CD14-positive monocyte (primary cell): ENCODE measurements at regions not wholly inside any gene's neighbourhood (a gene's known extent, or its start where the extent isn't known, plus 50 kb on each side); places are given as distances from the start of the nearest gene placed in this dataset.

Source experiments
- DNase-seq, 3 donors: peaks; one replicate each; pipeline ENCODE4 v3.0.0-alpha.2; 2011 to 2022
- H2AFZ ChIP-seq: 2 replicates; pipeline ENCODE4 v1.6.0; 2012; ENCODE audit warnings: mild to moderate bottlenecking, low read depth, low read length, inconsistent platforms; ENCODE audit not compliant: insufficient read depth, poor library complexity, severe bottlenecking
- H3K27ac ChIP-seq, 2 donors: 1 replicate in 1 of 2; 2 replicates in 1 of 2; pipeline ENCODE4 v1.5.1; 2012 to 2013; ENCODE audit warnings: low read length in 2 of 2, control low read depth in 1 of 2, inconsistent platforms in 1 of 2, low read depth in 1 of 2, mild to moderate bottlenecking in 1 of 2
- H3K27me3 ChIP-seq, 2 donors: one replicate each; pipeline versions ENCODE4 v1.6.0 to v1.6.1; 2011 to 2013; ENCODE audit warnings: low read length in 2 of 2; ENCODE audit not compliant: control insufficient read depth in 2 of 2, insufficient read depth in 2 of 2
- H3K36me3 ChIP-seq, 2 donors: replicated peaks in 1 of 2; 1 replicate in 1 of 2; 2 replicates in 1 of 2; pipeline versions ENCODE4 v1.5.1 to v1.6.1; 2012 to 2013; ENCODE audit warnings: low read length in 2 of 2, control low read depth in 1 of 2, inconsistent platforms in 1 of 2, mild to moderate bottlenecking in 1 of 2; ENCODE audit not compliant: insufficient read depth in 2 of 2, control insufficient read depth in 1 of 2
- H3K4me1 ChIP-seq, 2 donors: 1 replicate in 1 of 2; 2 replicates in 1 of 2; pipeline versions ENCODE4 v1.5.1 to v1.6.1; 2012 to 2013; ENCODE audit warnings: low read length in 2 of 2, control low read depth in 1 of 2, inconsistent platforms in 1 of 2, mild to moderate bottlenecking in 1 of 2, moderate library complexity in 1 of 2; ENCODE audit not compliant: insufficient read depth in 2 of 2, control insufficient read depth in 1 of 2
- H3K4me2 ChIP-seq: replicated peaks from 2 replicates; pipeline ENCODE3; 2012; ENCODE audit warnings: low read length, moderate library complexity, mild to moderate bottlenecking; ENCODE audit not compliant: poor library complexity, severe bottlenecking; ENCODE audit errors: extremely low read depth
- H3K4me3 ChIP-seq, 3 experiments: fragments of 200-600 bp in 1 of 3; sonication (generic) in 1 of 3; replicated peaks in 1 of 3; 1 replicate in 2 of 3; 2 replicates in 1 of 3; pipeline ENCODE4 v1.5.1; 2011 to 2013; ENCODE audit warnings: low read length in 3 of 3, mild to moderate bottlenecking in 3 of 3, control low read depth in 2 of 3, low read depth in 2 of 3, inconsistent platforms in 1 of 3, moderate library complexity in 1 of 3
- H3K79me2 ChIP-seq: 2 replicates; pipeline ENCODE4 v1.6.0; 2012; ENCODE audit warnings: mild to moderate bottlenecking, control low read depth, inconsistent platforms, low read length, moderate library complexity; ENCODE audit not compliant: insufficient read depth
- H3K9ac ChIP-seq: 2 replicates; pipeline ENCODE4 v1.6.0; 2017; ENCODE audit warnings: low read length, mild to moderate bottlenecking; ENCODE audit not compliant: insufficient read depth, poor library complexity, severe bottlenecking
- H3K9me3 ChIP-seq, 2 donors: replicated peaks in 1 of 2; 1 replicate in 1 of 2; 2 replicates in 1 of 2; pipeline versions ENCODE4 v1.5.1 to v1.6.1; 2012 to 2013; ENCODE audit warnings: low read length in 2 of 2, control low read depth in 1 of 2; ENCODE audit not compliant: control insufficient read depth in 1 of 2, insufficient read depth in 1 of 2
- H4K20me1 ChIP-seq: 2 replicates; pipeline ENCODE4 v1.6.0; 2012; ENCODE audit warnings: mild to moderate bottlenecking, low read length, control low read depth, moderate library complexity; ENCODE audit not compliant: insufficient read depth
- H3K27ac Mint-ChIP-seq, 7 donors: one replicate each; pipeline ENCODE4 v1.8.0; 2020; ENCODE audit warnings: mild to moderate bottlenecking in 7 of 7, mixed read lengths in 7 of 7, moderate library complexity in 6 of 7, inconsistent platforms in 2 of 7
- H3K27me3 Mint-ChIP-seq, 3 donors: one replicate each; pipeline ENCODE4 v1.8.0; 2021 to 2022; ENCODE audit warnings: low read depth in 3 of 3, mild to moderate bottlenecking in 3 of 3, mixed read lengths in 3 of 3, moderate library complexity in 3 of 3, inconsistent platforms in 1 of 3
- H3K36me3 Mint-ChIP-seq, 2 donors: one replicate each; pipeline ENCODE4 v1.8.0; 2020; ENCODE audit warnings: mixed read lengths in 2 of 2, inconsistent platforms in 1 of 2, mild to moderate bottlenecking in 1 of 2
- H3K4me1 Mint-ChIP-seq: one replicate; pipeline ENCODE4 v1.8.0; 2020; ENCODE audit warnings: mild to moderate bottlenecking, mixed read lengths
- H3K4me3 Mint-ChIP-seq, 2 donors: one replicate each; pipeline ENCODE4 v1.8.0; 2020; ENCODE audit warnings: mild to moderate bottlenecking in 2 of 2, mixed read lengths in 2 of 2, moderate library complexity in 1 of 2
- H3K9me3 Mint-ChIP-seq, 7 donors: one replicate each; pipeline ENCODE4 v1.8.0; 2020 to 2022; ENCODE audit warnings: mixed read lengths in 7 of 7, mild to moderate bottlenecking in 6 of 7, moderate library complexity in 6 of 7, inconsistent platforms in 2 of 7
- WGBS: methylation state at CpG from one replicate; pipeline ENCODE4 v1.1.5; 2013; ENCODE audit warnings: missing lambda C conversion rate; ENCODE audit not compliant: insufficient coverage; 5-methylcytosine and 5-hydroxymethylcytosine counted together
- intact Hi-C, 2 donors: fragments of 100-400 bp; cut with micrococcal nuclease; formaldehyde crosslinking; loops; one replicate each; pipeline versions ENCODE4 v1.15.0 to v1.15.1; 2023
- TF ChIP-seq, protein P1 (sequence below): fragments of 200-600 bp; IDR thresholded peaks from one replicate; pipeline ENCODE4 v1.8.0; 2022; ENCODE audit warnings: antibody characterized with exemption, mild to moderate bottlenecking

DNA sequence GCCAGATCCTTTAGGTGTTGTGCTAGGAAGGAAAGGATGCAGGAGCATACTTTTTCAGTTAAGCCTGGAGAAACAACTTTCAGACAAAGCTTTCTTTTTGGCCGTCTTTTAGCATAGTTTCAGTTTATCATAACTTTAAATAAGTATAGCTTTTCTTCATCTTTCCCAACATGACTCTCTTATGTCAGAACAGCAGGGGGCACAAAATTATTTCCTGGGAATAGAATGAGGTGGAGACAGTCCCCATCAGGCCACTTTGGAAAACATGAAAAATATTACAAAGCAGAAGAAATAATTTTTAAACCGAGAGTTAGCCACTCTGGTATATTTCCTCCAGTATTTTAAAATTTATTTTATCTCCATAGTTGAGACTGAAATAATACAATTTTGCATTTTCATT lies 387.6 kb downstream of the HAPSTR1 start:
- Histone ChIP-seq H3K4me2 (no peak overlapping the region), H4K20me1 (no peaks in the 10 kb centered on the region), H3K4me1 (no peaks in the 10 kb centered on the region), H2AFZ (no peak overlapping the region), H3K27me3 (no peaks in the 10 kb centered on the region), H3K36me3 (no peaks in the 10 kb centered on the region), H3K4me3 (no peak overlapping the region), H3K9me3 (no peaks in the 10 kb centered on the region), H3K27ac (no peak overlapping the region), H3K79me2 (no peaks in the 10 kb centered on the region), H3K9ac (no peak overlapping the region)
- TF ChIP-seq, protein P1, sequence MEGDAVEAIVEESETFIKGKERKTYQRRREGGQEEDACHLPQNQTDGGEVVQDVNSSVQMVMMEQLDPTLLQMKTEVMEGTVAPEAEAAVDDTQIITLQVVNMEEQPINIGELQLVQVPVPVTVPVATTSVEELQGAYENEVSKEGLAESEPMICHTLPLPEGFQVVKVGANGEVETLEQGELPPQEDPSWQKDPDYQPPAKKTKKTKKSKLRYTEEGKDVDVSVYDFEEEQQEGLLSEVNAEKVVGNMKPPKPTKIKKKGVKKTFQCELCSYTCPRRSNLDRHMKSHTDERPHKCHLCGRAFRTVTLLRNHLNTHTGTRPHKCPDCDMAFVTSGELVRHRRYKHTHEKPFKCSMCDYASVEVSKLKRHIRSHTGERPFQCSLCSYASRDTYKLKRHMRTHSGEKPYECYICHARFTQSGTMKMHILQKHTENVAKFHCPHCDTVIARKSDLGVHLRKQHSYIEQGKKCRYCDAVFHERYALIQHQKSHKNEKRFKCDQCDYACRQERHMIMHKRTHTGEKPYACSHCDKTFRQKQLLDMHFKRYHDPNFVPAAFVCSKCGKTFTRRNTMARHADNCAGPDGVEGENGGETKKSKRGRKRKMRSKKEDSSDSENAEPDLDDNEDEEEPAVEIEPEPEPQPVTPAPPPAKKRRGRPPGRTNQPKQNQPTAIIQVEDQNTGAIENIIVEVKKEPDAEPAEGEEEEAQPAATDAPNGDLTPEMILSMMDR, result no peak
- Mint-ChIP-seq H3K36me3 (no peaks in the 10 kb centered on the region), H3K9me3 (peaks cover 0 to 2% (median 0%) of the 10 kb centered on the region in 7 donors), H3K4me3 (no peak overlapping the region), H3K27me3 (peaks cover 0 to 2% (median 0%) of the 10 kb centered on the region in 3 donors), H3K4me1 (no peaks in the 10 kb centered on the region), H3K27ac (no peak overlapping the region)
- DNase-seq, result no peak
- intact Hi-C loops, result no loop called here
- WGBS, result no CpG with 5 or more reads among the region's 2 CpGs

DNA sequence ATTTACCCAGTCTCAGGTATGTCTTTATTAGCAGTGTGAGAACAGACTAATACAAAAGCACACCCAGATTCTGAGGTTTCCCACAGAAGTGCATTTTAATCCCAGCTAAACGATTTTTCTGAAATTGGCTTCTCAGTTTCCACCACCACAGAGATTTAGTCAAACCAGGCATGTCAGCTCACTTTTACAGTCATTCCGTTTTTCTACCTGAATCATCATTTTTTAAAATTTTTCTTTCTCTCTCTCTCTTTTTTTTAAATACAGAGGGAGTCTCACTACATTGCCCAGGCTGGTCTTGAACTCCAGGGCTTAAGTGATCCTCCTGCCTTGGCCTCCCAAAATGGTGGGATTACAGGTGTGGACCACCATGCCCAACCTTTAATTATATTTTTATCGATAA lies 389.1 kb downstream of the HAPSTR1 start:
- no peak overlapping the region for H2AFZ ChIP-seq
- H3K4me2 ChIP-seq, result no peak overlapping the region
- intact Hi-C loops, result no loop called here
- Mint-ChIP-seq H3K27ac (no peak overlapping the region), H3K27me3 (peaks cover 0 to 7% (median 2%) of the 10 kb centered on the region in 3 donors), H3K4me3 (no peak overlapping the region), H3K4me1 (no peaks in the 10 kb centered on the region), H3K36me3 (no peaks in the 10 kb centered on the region), H3K9me3 (peaks cover 0 to 3% (median 0%) of the 10 kb centered on the region in 7 donors)
- no peaks in the 10 kb centered on the region for H3K79me2 ChIP-seq
- no peaks in the 10 kb centered on the region for H3K4me1 ChIP-seq
- no peaks in the 10 kb centered on the region for H3K36me3 ChIP-seq
- no peaks in the 10 kb centered on the region for H3K9me3 ChIP-seq
- H3K9ac ChIP-seq, result no peak overlapping the region
- WGBS, result 83% methylated on average over 1 of the region's 3 CpGs
- H3K27ac ChIP-seq, result no peak overlapping the region
- no peaks in the 10 kb centered on the region for H4K20me1 ChIP-seq
- TF ChIP-seq, protein P1, result no peak
- no peak overlapping the region for H3K4me3 ChIP-seq
- DNase-seq, result no peak
- H3K27me3 ChIP-seq, result no peaks in the 10 kb centered on the region
